NCI-H146 treated with DMSO at 0.1 percent for 48 hours (cell line): ENCODE measurements at regions not wholly inside any gene's neighbourhood (a gene's known extent, or its start where the extent isn't known, plus 50 kb on each side); places are given as distances from the start of the nearest gene placed in this dataset.

ENCODE experiments used
- DNase-seq: peaks from one replicate; lab custom pipeline; 2025; ENCODE audit not compliant: unreplicated experiment; lab: John Stamatoyannopoulos, UW

DNA sequence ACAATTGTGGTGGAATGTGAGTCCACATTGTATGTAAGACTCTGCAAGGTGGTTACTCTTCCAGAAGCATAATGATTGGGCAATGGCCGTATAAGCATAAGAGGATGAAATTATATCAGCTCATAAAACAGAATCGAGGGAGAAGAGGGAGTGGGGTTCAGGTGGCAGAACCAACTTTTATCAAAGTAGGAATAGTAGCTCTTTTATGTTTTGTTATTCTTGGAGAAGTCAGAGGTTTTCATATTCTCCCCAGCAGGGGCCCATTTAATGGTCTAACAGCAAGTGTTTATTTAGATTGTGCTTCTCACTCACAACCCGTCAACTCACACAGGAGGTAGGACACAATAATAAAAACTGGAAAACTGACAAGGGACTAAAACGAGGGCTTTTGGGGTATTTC lies 291.3 kb upstream of the CD180 start:
- no peak for DNase-seq

GRCh38 chr5:67483453-67484030 lies 286.9 kb upstream of the CD180 start:
- no peak for DNase-seq

DNA sequence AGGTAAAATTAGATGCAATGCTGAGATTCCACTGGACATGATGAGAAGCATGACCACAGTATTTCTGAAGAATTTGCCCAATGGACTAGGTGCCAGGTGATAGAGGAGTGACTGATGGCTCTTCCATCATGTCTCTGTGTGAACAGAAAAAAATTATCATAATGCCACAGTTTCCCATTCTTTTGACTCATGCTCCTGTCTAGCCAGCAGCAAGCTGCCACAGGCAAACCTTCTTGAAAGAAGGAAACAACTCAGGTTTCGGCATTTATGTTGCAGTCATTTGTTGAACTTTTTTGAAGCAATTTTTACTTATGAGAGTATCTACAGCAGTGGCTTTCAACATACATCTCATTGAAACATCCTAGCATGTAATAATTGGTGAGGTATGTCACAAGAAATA lies 284.8 kb upstream of the CD180 start:
- DNase-seq, result no peak

- no peak for DNase-seq
These were observed 281.7 kb upstream of the CD180 start for GRCh38 chr5:67478337-67478736.

GRCh38 chr5:67476995-67477394 lies 280.4 kb upstream of the CD180 start:
- no peak for DNase-seq

DNA sequence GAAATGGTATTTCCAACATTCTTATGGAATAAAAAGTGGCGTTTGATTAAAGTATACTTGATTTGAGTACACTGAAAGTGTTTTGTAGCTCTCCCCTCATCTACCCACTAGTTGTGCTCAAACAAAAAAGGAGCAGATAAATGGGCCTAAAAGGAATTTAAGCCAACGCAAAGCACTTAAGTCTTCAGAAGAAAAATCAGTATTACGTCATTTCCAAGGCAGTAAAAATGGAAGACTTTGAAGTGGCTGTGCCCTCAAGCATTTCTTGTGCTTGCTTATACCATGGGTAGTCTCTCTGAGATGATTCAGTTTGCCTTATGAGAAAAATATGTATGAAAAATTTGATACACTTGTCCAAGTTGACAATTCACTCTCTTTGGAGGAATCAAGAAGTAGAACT lies 279.9 kb upstream of the CD180 start:
- no peak for DNase-seq

DNA sequence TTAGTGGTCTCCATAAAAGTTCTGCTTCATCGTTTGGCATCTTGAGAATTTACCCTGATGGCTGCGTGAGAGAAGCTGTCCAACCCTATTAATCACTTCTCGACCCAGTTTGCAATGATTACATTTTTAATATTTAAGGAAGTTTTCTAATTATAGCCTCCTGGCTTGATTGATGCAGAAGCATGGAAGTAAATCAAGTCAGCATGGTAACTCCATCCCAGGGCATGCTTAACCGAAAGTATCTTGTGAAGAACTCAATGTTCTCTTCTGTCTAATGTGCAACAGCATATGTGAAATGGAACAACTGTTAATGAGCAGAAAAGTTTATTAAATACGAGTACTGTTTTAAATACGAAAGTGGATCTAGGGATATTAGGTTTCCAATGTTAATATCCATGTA lies 278.9 kb upstream of the CD180 start:
- no peak for DNase-seq

DNA sequence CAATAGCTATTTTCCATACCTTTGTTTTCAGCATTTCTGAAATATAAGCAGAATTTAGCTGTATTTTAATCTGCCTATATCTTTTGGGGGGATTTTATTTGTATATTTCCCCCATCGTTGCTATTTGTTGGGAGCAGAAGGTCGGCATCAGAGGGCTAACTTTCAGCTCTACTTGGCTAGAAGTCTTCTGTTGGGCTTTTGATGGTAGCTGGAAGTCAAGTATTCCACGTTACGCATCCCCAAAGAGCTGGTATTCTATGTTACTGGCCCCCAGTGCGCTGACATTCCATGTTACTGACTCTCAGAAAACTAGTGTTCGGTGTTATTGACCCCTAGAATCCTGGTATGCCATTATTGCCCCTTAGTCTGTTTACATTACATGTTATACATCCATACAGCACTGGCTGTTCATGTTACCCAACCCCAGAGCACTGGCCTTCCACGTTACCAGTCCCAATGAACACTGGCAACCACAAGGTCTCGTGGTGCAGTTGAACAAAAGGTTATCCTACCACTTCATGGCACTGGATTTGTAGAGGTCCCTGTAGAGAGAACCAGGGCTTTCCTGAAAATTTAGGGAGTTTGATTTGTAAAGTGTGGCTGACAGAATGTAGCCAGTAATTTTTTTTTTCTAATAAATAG lies 278.1 kb upstream of the CD180 start:
- no peak for DNase-seq

DNA sequence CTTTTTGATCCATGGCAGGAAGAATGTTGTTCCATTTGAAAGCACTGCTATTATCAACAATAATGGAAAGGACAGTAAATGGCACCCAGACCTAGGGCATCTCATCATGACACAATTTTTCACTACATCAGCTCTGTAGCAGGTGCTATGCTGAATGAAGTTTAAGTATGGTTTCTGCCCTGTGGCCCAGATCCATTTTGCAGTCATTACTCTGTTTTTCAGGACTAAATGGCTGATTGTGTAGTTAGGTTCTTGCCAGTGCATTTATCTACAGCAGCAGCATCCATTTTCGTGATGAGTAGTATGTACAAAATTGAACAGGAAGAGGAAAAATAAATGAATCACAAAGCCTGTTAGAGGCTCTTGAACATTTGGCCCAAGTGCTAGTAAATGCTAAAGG lies 270.5 kb upstream of the CD180 start:
- no peak for DNase-seq

- no peak for DNase-seq
These were observed 269.1 kb upstream of the CD180 start for GRCh38 chr5:67465537-67466207.

- DNase-seq, result no peak
These were observed 265.5 kb upstream of the CD180 start for GRCh38 chr5:67462147-67462546.

- DNase-seq, result no peak
These were observed 262.7 kb upstream of the CD180 start for GRCh38 chr5:67459253-67459652.

DNA sequence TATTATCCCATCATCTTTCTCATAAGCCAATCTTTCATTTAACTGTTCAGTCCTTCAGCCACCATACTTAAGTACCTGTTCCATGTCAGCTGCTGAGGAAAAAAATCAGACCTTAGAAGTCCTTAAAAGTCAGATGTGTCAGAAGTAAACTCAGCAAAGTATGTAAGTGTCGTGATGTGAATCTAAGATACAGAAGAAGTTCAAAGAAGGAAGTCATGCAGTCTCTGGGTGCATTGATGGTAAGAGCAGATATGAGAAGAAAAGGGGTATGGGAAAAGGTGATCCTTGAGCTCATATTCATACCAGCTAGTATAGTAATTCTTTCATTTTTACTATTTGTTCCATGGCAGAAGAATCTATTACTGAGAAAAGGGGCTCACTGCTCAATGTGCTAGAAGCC lies 259.4 kb upstream of the CD180 start:
- DNase-seq, result no peak

DNA sequence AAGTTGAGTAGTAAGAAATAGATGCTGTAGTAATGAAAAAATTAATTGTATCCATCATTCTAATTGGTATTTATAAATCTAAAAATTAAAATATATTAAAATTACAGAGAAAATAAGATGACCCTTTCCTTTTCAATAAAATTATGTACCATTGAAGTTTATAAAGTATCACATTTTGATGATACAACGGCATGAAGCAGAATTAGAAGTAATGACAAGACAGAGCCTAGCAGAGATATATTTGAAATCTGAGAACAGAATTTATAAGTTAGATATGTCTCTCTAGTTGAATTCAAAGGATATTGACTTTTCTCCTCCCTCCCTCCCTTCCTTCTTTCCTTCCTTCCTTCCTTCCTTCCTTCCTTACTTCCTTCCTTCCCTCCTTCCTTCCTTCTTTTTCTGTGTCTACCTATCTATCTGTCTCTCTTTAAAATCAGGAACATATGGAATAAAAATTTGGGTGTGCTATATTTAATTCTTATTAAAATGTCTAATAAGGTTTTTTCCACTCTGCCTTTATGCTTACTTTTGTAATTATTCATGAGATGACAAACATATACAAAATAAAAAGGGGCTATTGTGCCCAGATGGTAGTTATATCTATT lies 258.5 kb upstream of the CD180 start:
- no peak for DNase-seq

DNA sequence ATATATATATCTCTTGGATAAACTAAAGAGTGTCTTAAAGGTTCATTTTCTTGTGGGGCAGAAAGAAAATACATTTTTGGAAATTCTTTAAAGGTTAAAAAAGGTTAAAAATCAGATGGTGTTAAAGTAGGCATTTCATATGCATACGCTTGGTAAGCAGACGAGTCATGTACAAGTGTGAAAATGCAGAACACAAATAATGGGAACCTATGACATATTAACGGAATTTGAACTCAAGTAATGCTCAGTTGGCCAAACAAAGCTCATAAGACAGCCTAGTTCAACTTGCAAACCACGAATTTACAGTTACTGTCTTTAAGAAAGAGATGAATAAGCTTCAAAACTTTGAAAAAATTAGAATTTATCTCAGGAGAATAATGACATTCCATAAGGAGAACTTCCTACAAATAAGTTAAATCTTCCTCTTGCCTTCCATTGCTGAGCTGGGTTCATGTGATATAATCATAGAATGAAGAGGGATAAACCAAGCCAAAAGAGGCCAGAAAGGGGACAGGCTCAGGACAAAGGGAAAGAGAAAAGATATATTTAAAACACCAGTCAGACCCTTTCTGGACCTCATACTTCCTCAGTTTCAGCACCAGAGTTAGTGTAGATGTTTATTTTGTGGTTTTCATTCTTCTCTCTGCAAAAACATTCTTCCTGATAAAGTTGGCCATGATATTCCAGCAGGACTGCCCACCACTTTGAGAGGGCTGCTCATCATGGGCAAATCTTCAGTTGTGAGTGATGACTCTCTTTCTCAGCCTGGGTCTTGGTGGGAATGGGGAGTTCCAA lies 256.7 kb upstream of the CD180 start:
- no peak for DNase-seq

GRCh38 chr5:67451640-67452279 lies 255.2 kb upstream of the CD180 start:
- no peak for DNase-seq

GRCh38 chr5:67447732-67448131 lies 251.1 kb upstream of the CD180 start:
- DNase-seq, result no peak

GRCh38 chr5:67437905-67438845 lies 241.6 kb upstream of the CD180 start:
- no peak for DNase-seq

DNA sequence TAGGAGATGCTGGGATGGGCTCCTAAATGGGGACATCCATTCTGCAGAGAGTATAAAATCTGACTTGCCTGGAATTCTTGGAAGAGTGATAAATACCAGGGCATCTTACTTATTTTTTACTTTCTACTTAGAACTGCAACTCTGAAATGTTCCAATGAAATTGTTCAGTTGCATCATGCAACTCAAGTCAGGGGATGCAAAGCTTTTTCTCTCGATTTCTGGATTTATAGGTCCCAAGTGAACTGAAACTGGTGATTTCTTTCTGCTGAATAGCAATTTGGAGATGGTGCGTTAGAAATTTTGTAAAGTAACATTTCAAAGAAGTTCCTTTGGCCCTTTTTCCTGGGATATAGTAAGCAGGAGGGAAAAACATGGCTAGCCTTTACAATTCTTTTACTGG lies 238.4 kb upstream of the CD180 start:
- DNase-seq, result no peak

GRCh38 chr5:67434466-67434865 lies 237.9 kb upstream of the CD180 start:
- no peak for DNase-seq
